ENCODE measurements at regions not wholly inside any gene's neighbourhood (a gene's known extent, or its start where the extent isn't known, plus 50 kb on each side); places are given as distances from the start of the nearest gene placed in this dataset.

DNA sequence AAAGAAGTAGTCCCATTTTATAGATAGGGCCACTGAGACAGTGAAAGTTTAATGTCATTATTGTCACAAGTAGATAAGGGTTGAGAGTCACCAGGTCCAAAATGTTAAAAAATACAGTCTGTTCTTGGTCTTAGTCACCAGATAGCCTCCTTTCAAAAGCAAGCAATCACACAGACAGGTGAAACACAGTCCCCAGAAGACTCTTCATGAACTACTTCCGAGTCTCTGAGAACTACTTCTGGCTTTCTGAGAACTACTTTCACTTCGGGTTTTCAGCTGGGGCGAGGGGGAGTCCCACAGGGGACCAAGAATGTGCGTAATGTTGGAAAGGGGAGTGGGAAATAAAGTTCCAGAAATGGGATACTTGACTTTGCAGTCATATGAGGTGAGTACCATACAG, 143.2 kb downstream of the HHIPL2 start:
- no peak for DNase-seq
- Mint-ChIP-seq H3K4me1 (ENCODE audit: low read depth, unreplicated experiment) (no peaks in the 10 kb centered on the region), H3K27ac (ENCODE audit: unreplicated experiment) (no peak overlapping the region), H3K36me3 (ENCODE audit: unreplicated experiment) (no peaks in the 10 kb centered on the region), H3K4me3 (ENCODE audit: unreplicated experiment) (no peak overlapping the region), H3K9me3 (ENCODE audit: unreplicated experiment) (peaks cover 2% of the 10 kb centered on the region), H3K27me3 (ENCODE audit: unreplicated experiment) (peaks cover 5% of the 10 kb centered on the region)
- TF ChIP-seq, protein P1, sequence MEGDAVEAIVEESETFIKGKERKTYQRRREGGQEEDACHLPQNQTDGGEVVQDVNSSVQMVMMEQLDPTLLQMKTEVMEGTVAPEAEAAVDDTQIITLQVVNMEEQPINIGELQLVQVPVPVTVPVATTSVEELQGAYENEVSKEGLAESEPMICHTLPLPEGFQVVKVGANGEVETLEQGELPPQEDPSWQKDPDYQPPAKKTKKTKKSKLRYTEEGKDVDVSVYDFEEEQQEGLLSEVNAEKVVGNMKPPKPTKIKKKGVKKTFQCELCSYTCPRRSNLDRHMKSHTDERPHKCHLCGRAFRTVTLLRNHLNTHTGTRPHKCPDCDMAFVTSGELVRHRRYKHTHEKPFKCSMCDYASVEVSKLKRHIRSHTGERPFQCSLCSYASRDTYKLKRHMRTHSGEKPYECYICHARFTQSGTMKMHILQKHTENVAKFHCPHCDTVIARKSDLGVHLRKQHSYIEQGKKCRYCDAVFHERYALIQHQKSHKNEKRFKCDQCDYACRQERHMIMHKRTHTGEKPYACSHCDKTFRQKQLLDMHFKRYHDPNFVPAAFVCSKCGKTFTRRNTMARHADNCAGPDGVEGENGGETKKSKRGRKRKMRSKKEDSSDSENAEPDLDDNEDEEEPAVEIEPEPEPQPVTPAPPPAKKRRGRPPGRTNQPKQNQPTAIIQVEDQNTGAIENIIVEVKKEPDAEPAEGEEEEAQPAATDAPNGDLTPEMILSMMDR (IDR thresholded peaks at IDR 0.05; ENCODE audit: partially characterized antibody, unreplicated experiment), result no peak

DNA sequence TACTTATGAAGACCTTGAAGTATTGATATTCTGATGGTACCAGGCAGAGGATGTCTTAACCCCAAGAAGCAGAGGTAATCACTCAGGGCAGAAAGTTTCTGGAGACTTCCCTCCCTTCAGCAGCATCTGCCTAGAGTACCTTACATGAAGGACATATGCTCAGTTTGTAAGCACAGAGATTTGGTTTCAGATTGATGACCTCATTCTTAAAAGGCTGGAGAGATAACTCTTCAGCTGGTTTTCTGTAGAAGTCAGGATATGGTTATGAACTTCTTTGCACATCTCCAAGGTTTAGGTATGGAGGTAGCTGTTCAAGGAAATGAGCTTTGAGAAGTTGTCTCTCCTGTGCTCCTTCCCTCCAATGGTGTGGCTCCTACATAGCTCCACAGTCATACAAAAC, 148.7 kb downstream of the HHIPL2 start:
- peaks cover 7% of the 10 kb centered on the region for H3K27me3 Mint-ChIP-seq (ENCODE audit: unreplicated experiment)

DNA sequence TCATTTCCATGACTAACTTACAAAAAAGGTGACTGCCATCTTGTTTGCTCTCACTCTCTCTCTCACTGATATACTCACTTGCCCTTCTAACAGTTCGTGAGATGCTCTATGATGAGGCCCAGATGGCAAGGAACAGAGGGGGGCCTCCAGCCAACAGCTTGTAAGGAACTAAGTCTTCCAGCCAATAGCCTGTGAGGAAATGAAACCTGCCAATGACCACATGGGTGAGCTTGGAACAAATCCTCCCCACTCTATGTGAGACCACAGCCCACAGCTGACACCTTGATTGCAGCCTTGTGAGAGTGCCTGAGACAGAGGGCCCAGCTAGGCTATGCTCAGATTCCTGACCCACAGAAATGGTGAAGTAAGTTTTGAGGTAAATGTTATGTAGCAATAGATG, 153.7 kb downstream of the HHIPL2 start:
- Mint-ChIP-seq H3K27me3 (ENCODE audit: unreplicated experiment) (peaks cover 2% of the 10 kb centered on the region), H3K9me3 (ENCODE audit: unreplicated experiment) (peaks cover 3% of the 10 kb centered on the region), H3K36me3 (ENCODE audit: unreplicated experiment) (no peaks in the 10 kb centered on the region), H3K4me3 (ENCODE audit: unreplicated experiment) (no peak overlapping the region), H3K4me1 (ENCODE audit: low read depth, unreplicated experiment) (no peaks in the 10 kb centered on the region), H3K27ac (ENCODE audit: unreplicated experiment) (no peak overlapping the region)
- DNase-seq, result no peak
- TF ChIP-seq, protein P1 (IDR thresholded peaks at IDR 0.05; ENCODE audit: partially characterized antibody, unreplicated experiment), result no peak

More for the DNA sequence above, 148.7 kb downstream of the HHIPL2 start:
- no peak for DNase-seq
- Mint-ChIP-seq H3K4me1 (ENCODE audit: low read depth, unreplicated experiment) (no peaks in the 10 kb centered on the region), H3K27ac (ENCODE audit: unreplicated experiment) (no peak overlapping the region), H3K9me3 (ENCODE audit: unreplicated experiment) (peaks cover 3% of the 10 kb centered on the region), H3K36me3 (ENCODE audit: unreplicated experiment) (no peaks in the 10 kb centered on the region), H3K4me3 (ENCODE audit: unreplicated experiment) (no peak overlapping the region)
- TF ChIP-seq, protein P1 (IDR thresholded peaks at IDR 0.05; ENCODE audit: partially characterized antibody, unreplicated experiment), result no peak

DNA sequence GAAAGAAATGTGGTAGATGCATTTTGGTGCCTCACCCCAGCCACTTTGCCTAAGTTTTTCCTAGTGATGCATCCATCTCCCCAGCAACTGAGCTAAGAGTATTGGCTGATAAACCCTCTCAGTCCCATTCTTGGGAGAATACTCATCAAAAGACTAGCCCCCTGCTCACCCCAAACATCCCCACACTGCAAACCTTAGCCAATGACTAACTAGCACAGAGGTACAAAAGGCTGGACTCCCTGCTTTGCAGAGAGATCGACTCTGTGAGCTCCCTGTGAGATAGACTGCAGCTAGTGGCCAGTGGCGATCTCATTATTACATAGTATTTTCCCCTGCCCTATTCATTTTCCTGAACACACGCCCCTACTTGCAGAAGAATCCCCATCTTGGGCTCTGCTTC, 155.3 kb downstream of the HHIPL2 start:
- H3K27ac Mint-ChIP-seq (ENCODE audit: unreplicated experiment), result no peak overlapping the region
- no peaks in the 10 kb centered on the region for H3K9me3 Mint-ChIP-seq (ENCODE audit: unreplicated experiment)
- no peaks in the 10 kb centered on the region for H3K4me1 Mint-ChIP-seq (ENCODE audit: low read depth, unreplicated experiment)
- TF ChIP-seq, protein P1 (IDR thresholded peaks at IDR 0.05; ENCODE audit: partially characterized antibody, unreplicated experiment), result no peak
- DNase-seq, result no peak
- no peak overlapping the region for H3K4me3 Mint-ChIP-seq (ENCODE audit: unreplicated experiment)
- no peaks in the 10 kb centered on the region for H3K36me3 Mint-ChIP-seq (ENCODE audit: unreplicated experiment)
- H3K27me3 Mint-ChIP-seq (ENCODE audit: unreplicated experiment), result peaks cover 2% of the 10 kb centered on the region

DNA sequence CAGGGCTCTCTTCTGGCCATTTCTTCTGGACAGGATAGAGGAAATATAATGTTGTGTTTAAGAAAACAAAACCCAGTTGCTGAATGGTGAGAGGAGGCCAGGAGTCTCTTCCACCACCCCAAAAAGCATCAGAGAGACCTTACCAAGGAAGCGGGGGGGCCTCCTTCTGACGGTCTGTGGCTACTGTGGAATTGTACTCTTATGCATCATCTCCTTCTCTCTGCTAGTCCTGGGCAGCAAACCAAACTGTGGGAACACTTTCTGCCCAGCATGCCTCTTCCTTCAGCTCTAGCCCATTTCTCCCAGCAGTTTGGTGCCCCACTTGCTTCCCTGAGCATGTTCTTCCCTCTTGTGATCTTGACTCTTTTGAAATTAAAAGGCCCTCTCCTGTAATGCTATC, 157.7 kb downstream of the HHIPL2 start:
- peaks cover 2% of the 10 kb centered on the region for H3K27me3 Mint-ChIP-seq (ENCODE audit: unreplicated experiment)
- no peak overlapping the region for H3K27ac Mint-ChIP-seq (ENCODE audit: unreplicated experiment)
- no peak overlapping the region for H3K4me3 Mint-ChIP-seq (ENCODE audit: unreplicated experiment)
- TF ChIP-seq, protein P1 (IDR thresholded peaks at IDR 0.05; ENCODE audit: partially characterized antibody, unreplicated experiment), result no peak
- no peak for DNase-seq
- H3K9me3 Mint-ChIP-seq (ENCODE audit: unreplicated experiment), result no peaks in the 10 kb centered on the region
- no peaks in the 10 kb centered on the region for H3K36me3 Mint-ChIP-seq (ENCODE audit: unreplicated experiment)
- no peaks in the 10 kb centered on the region for H3K4me1 Mint-ChIP-seq (ENCODE audit: low read depth, unreplicated experiment)
